SK-N-SH (cell line): ENCODE measurements at regions not wholly inside any gene's neighbourhood (a gene's known extent, or its start where the extent isn't known, plus 50 kb on each side); places are given as distances from the start of the nearest gene placed in this dataset.

ENCODE experiments used
- CTCF ChIA-PET: fragments of 300-600, 350-600 bp; formaldehyde crosslinking; extraction: SDS; loops from one replicate; lab custom pipeline; 2021; lab: Yijun Ruan, JAX
- POLR2A ChIA-PET: fragments of 350-600 bp; sonication (Branson Sonifier 250); formaldehyde crosslinking; extraction: SDS; loops from one replicate; lab custom pipeline; 2020; ENCODE audit warnings: antibody characterized with exemption, inconsistent platforms; lab: Yijun Ruan, JAX
- DNase-seq: peaks from one replicate; pipeline ENCODE4 v3.0.0; 2012
- H2AFZ ChIP-seq: fragments of 200-600 bp; sonication (generic); 2 replicates; pipeline ENCODE4 v1.8.1; 2016; ENCODE audit warnings: antibody characterized with exemption, mild to moderate bottlenecking, low read depth
- H3F3A ChIP-seq: fragments of 200-600 bp; sonication (generic); replicated peaks from 2 replicates; pipeline ENCODE3; 2016; ENCODE audit warnings: antibody characterized with exemption, mild to moderate bottlenecking; ENCODE audit not compliant: insufficient read depth
- H3K27ac ChIP-seq, 2 experiments: fragments of 200-500 bp in 1 of 2; fragments of 200-600 bp in 1 of 2; sonication (Bioruptor generic) in 1 of 2; sonication (generic), shearing (Covaris generic) in 1 of 2; 2 replicates each; pipeline versions ENCODE4 v1.5.1 to v1.6.1; 2014 to 2016; ENCODE audit warnings: low read depth in 2 of 2, inconsistent platforms in 1 of 2, low read length in 1 of 2, mild to moderate bottlenecking in 1 of 2, mixed read lengths in 1 of 2
- H3K27me3 ChIP-seq: fragments of 200-600 bp; sonication (generic), shearing (Covaris generic); 2 replicates; pipeline ENCODE4 v1.6.1; 2016; ENCODE audit warnings: mixed run types; ENCODE audit not compliant: insufficient read depth
- H3K36me3 ChIP-seq, 2 experiments: fragments of 200-500 bp in 1 of 2; fragments of 200-600 bp in 1 of 2; sonication (Bioruptor generic) in 1 of 2; sonication (generic) in 1 of 2; replicated peaks in 1 of 2; 2 replicates each; pipeline versions ENCODE3 to v1.5.1; 2014 to 2016; ENCODE audit warnings: low read length in 1 of 2, mild to moderate bottlenecking in 1 of 2; ENCODE audit not compliant: insufficient read depth in 2 of 2, control insufficient read depth in 1 of 2
- H3K4me1 ChIP-seq, 2 experiments: fragments of 200-500 bp in 1 of 2; fragments of 200-600 bp in 1 of 2; sonication (Bioruptor generic) in 1 of 2; sonication (generic), shearing (Covaris generic) in 1 of 2; 2 replicates each; pipeline versions ENCODE4 v1.5.1 to v1.6.1; 2014 to 2016; ENCODE audit warnings: low read depth in 1 of 2, low read length in 1 of 2, mixed run types in 1 of 2; ENCODE audit not compliant: insufficient read depth in 2 of 2, control insufficient read depth in 1 of 2
- H3K4me2 ChIP-seq: fragments of 200-600 bp; sonication (generic), shearing (Covaris generic); 2 replicates; pipeline ENCODE4 v1.6.1; 2017; ENCODE audit warnings: mixed run types
- H3K4me3 ChIP-seq, 2 experiments: fragments of 200-500 bp in 1 of 2; fragments of 200-600 bp in 1 of 2; sonication (Bioruptor generic) in 1 of 2; sonication (generic), shearing (Covaris generic) in 1 of 2; 2 replicates each; pipeline versions ENCODE4 v1.5.1 to v1.8.1; 2014 to 2016; ENCODE audit warnings: low read depth in 2 of 2, inconsistent platforms in 1 of 2, low read length in 1 of 2, mild to moderate bottlenecking in 1 of 2, mixed read lengths in 1 of 2, moderate library complexity in 1 of 2
- H3K79me2 ChIP-seq: fragments of 200-600 bp; sonication (generic); 2 replicates; pipeline ENCODE4 v1.8.1; 2017; ENCODE audit warnings: mild to moderate bottlenecking; ENCODE audit not compliant: insufficient read depth
- H3K9ac ChIP-seq: fragments of 200-600 bp; sonication (generic); 2 replicates; pipeline ENCODE4 v1.6.1; 2017; ENCODE audit warnings: mixed run types
- H3K9me2 ChIP-seq: fragments of 200-600 bp; sonication (generic); 2 replicates; pipeline ENCODE4 v1.6.1; 2017; ENCODE audit warnings: mixed run types
- H3K9me3 ChIP-seq: fragments of 200-600 bp; sonication (generic); 2 replicates; pipeline ENCODE4 v1.6.1; 2017; ENCODE audit warnings: mixed run types, mild to moderate bottlenecking, moderate library complexity
- H4K20me1 ChIP-seq: fragments of 200-600 bp; sonication (generic); 2 replicates; pipeline ENCODE4 v1.6.1; 2017; ENCODE audit warnings: mild to moderate bottlenecking, mixed run types; ENCODE audit not compliant: insufficient read depth
- EZH2phosphoT487 ChIP-seq: fragments of 200-600 bp; sonication (generic); IDR thresholded peaks from 2 replicates; pipeline ENCODE4 v1.6.1; 2017; ENCODE audit warnings: low read depth, mixed run types, mild to moderate bottlenecking, antibody characterized with exemption, moderate library complexity, borderline replicate concordance
- GABPA ChIP-seq: IDR thresholded peaks from 2 replicates; pipeline ENCODE4 v1.4.0; 2012; ENCODE audit warnings: low read depth, mild to moderate bottlenecking
- IRF3 ChIP-seq: fragments of 150-350 bp; IDR thresholded peaks from 2 replicates; pipeline ENCODE4 v1.6.1; 2016; ENCODE audit warnings: mild to moderate bottlenecking, low read depth, low read length
- JUND ChIP-seq: IDR thresholded peaks from 2 replicates; pipeline ENCODE4 v1.4.0; 2012
- MXI1 ChIP-seq: IDR thresholded peaks from 2 replicates; pipeline ENCODE4 v1.6.1; 2012; ENCODE audit warnings: mild to moderate bottlenecking, low read depth, low read length, improper control_type of control experiment
- NFIC ChIP-seq: IDR thresholded peaks from 2 replicates; pipeline ENCODE4 v1.4.0; 2012; ENCODE audit warnings: borderline replicate concordance
- POLR2AphosphoS5 ChIP-seq: IDR thresholded peaks from 2 replicates; pipeline ENCODE4 v1.6.1; 2012; ENCODE audit warnings: low read depth, low read length
- REST ChIP-seq: IDR thresholded peaks from 2 replicates; pipeline ENCODE4 v1.6.1; 2012; ENCODE audit warnings: mild to moderate bottlenecking, low read depth, low read length, moderate library complexity
- RFX5 ChIP-seq: IDR thresholded peaks from 2 replicates; pipeline ENCODE4 v1.6.1; 2012; ENCODE audit warnings: mild to moderate bottlenecking, improper control_type of control experiment, low read length
- SMC3 ChIP-seq: IDR thresholded peaks from 2 replicates; pipeline ENCODE4 v1.6.1; 2012; ENCODE audit warnings: low read depth, low read length, improper control_type of control experiment
- TAF1 ChIP-seq: IDR thresholded peaks from 2 replicates; pipeline ENCODE4 v1.6.1; 2012; ENCODE audit warnings: low read depth, mild to moderate bottlenecking, low read length, moderate library complexity, borderline replicate concordance
- ZBTB33 ChIP-seq: IDR thresholded peaks from 2 replicates; pipeline ENCODE4 v1.4.0; 2012; ENCODE audit warnings: low read depth, borderline replicate concordance
- WGBS: methylation state at CpG from one replicate; pipeline ENCODE4 v1.1.6; 2017; ENCODE audit warnings: low lambda C conversion rate; 5-methylcytosine and 5-hydroxymethylcytosine counted together

- H4K20me1 ChIP-seq: no peaks in the 10 kb centered on the region
- H3K4me2 ChIP-seq: no peak overlapping the region
- H3K79me2 ChIP-seq: no peaks in the 10 kb centered on the region
- H3K27ac ChIP-seq: peak overlapping the region in 1 of 2 experiments; percentile 87; a peak in 3 of 4 replicates
- POLR2A ChIA-PET: no interaction called here
- DNase-seq: no peak
- TF ChIP-seq EZH2phosphoT487 (no peak), TAF1 (no peak), MXI1 (no peak), POLR2AphosphoS5 (no peak), SMC3 (no peak), IRF3 (no peak), GABPA (no peak), RFX5 (no peak), NFIC (no peak), ZBTB33 (no peak), JUND (no peak), REST (no peak)
- TF ChIP-seq, all 33 proteins: peak for 0
- Histone ChIP-seq H3K27me3 (no peaks in the 10 kb centered on the region), H2AFZ (no peak overlapping the region), H3F3A (peaks cover 20% of the 10 kb centered on the region), H3K9me2 (no peaks in the 10 kb centered on the region), H3K4me3 (no peak overlapping the region), H3K36me3 (no peaks in the 10 kb centered on the region), H3K4me1 (peaks cover 4 to 11% of the 10 kb centered on the region in 2 experiments; a peak in 3 of 4 replicates), H3K9ac (no peak overlapping the region), H3K9me3 (no peaks in the 10 kb centered on the region)
- 96% methylated on average over 6 of the region's 8 CpGs for WGBS
- CTCF ChIA-PET: no interaction called here
Measured at GRCh38 chr18:67358947-67359346, 157.6 kb downstream of the DSEL start.
